BE2C (cell line): ENCODE measurements at regions not wholly inside any gene's neighbourhood (a gene's known extent, or its start where the extent isn't known, plus 50 kb on each side); places are given as distances from the start of the nearest gene placed in this dataset.

Source experiments
- DNase-seq: peaks from one replicate; pipeline ENCODE4 v3.0.0-alpha.2; 2020
- H3K27me3 ChIP-seq: fragments of 250-450 bp; sonication (Bioruptor Pico); 2 replicates; pipeline ENCODE4 v1.5.1; 2020; ENCODE audit warnings: mild to moderate bottlenecking
- H3K36me3 ChIP-seq: fragments of 250-450 bp; sonication (Bioruptor Pico); 2 replicates; pipeline ENCODE4 v1.5.1; 2020; ENCODE audit warnings: mild to moderate bottlenecking
- H3K4me1 ChIP-seq: fragments of 250-450 bp; sonication (Bioruptor Pico); 2 replicates; pipeline ENCODE4 v1.5.1; 2020
- H3K4me3 ChIP-seq: 2 replicates; pipeline ENCODE4 v1.5.1; 2011; ENCODE audit warnings: low read depth, low read length
- H3K9me3 ChIP-seq: fragments of 250-450 bp; sonication (Bioruptor Pico); 2 replicates; pipeline ENCODE4 v1.5.1; 2020
- CTCF ChIP-seq: IDR thresholded peaks from 2 replicates; pipeline ENCODE4 v1.5.1; 2012; ENCODE audit warnings: mild to moderate bottlenecking, low read depth, low read length

DNA sequence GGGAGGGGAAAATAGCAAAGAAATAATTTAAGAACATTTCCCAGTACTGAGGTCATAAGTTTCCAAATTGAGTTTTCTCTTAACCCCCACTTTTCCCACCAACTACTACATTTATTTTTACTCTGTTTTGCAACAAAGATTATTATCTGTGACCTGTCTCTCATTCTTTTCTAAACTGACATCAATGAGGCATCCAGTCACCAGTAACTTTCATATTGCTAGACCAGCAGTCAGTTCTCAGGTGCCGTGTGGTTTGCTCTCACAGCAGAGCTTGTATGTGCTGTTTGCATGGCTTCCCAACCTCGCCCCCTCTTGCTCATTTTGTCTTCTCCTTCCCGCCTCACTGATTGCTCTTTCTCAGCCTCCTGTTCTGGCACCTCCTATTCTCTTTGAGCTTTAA lies 1091.3 kb downstream of the TBC1D22A start:
- H3K4me1 ChIP-seq = no peaks in the 10 kb centered on the region
- H3K4me3 ChIP-seq = no peak overlapping the region
- no peak for DNase-seq
- H3K27me3 ChIP-seq = no peaks in the 10 kb centered on the region
- no peak for TF ChIP-seq CTCF
- H3K36me3 ChIP-seq = no peaks in the 10 kb centered on the region
- H3K9me3 ChIP-seq = no peaks in the 10 kb centered on the region

DNA sequence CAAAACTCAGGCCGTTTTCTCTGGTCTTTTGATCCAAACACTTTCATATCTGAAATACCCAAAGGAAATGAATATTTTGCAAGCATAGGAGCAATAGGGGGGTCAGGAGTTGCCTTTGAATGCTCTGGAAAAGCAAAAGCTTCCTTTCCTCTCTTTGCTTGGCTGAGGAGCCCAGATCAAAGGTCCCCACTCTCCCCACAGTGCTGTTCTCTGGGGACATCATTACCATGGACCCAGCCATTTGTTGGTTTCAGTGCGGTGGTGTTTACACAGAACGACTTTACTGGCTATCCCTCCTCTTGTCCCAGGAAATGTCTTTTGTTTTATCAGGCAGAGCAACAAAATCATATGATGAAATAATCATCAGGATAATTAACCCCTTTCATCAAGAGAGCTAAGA lies 1089.1 kb downstream of the TBC1D22A start:
- no peak for TF ChIP-seq CTCF
- H3K4me3 ChIP-seq = no peak overlapping the region
- H3K36me3 ChIP-seq = no peaks in the 10 kb centered on the region
- no peak for DNase-seq
- no peaks in the 10 kb centered on the region for H3K9me3 ChIP-seq
- no peaks in the 10 kb centered on the region for H3K27me3 ChIP-seq
- no peaks in the 10 kb centered on the region for H3K4me1 ChIP-seq

GRCh38 chr22:47850644-47851151 lies 1088.2 kb downstream of the TBC1D22A start:
- H3K9me3 ChIP-seq = no peaks in the 10 kb centered on the region
- no peak overlapping the region for H3K4me3 ChIP-seq
- no peak for DNase-seq
- H3K27me3 ChIP-seq = no peaks in the 10 kb centered on the region
- no peak for TF ChIP-seq CTCF
- H3K36me3 ChIP-seq = no peaks in the 10 kb centered on the region
- H3K4me1 ChIP-seq = no peaks in the 10 kb centered on the region

GRCh38 chr22:47849576-47849975 lies 1087.1 kb downstream of the TBC1D22A start:
- Histone ChIP-seq H3K4me3 (no peak overlapping the region), H3K36me3 (no peaks in the 10 kb centered on the region), H3K27me3 (no peaks in the 10 kb centered on the region), H3K4me1 (no peaks in the 10 kb centered on the region), H3K9me3 (no peaks in the 10 kb centered on the region)
- no peak for DNase-seq
- no peak for TF ChIP-seq CTCF

DNA sequence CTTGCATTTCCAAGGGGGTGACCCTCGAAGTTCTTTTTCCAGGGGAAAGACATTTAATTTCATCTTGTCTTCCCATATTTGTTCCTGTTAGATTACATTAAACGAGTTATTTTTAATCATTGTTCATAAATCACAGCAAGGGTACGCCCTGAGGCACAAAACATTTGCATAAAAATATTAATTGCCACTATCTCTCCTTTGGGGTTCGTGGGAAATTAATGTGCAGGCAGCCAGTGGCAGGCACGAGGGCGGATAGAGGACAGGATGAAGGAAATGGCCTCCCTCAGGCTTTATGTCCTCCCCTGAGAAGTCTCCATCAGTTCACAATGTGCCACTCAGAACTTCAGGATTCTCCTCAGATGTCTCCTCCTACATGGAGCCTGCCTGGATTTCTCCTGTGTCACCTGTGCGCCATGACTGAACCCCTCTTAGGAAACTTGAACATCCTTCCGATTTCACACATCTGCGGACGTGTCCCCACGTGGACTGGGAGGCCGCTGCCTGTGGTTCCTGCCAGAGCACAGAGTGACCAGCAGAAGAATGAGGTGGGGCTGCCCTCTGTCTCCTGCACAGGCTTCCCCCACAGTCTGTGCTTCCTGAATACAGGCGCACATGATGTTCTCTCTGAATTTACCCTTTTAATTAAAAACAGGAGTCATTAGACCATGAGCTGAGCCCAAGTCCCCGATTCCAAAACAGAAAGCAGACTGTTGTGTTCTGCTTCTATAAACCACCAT lies 1085.9 kb downstream of the TBC1D22A start:
- Histone ChIP-seq H3K4me3 (no peak overlapping the region), H3K36me3 (no peaks in the 10 kb centered on the region), H3K9me3 (no peaks in the 10 kb centered on the region), H3K27me3 (no peaks in the 10 kb centered on the region), H3K4me1 (no peaks in the 10 kb centered on the region)
- DNase-seq = no peak
- TF ChIP-seq CTCF = no peak

DNA sequence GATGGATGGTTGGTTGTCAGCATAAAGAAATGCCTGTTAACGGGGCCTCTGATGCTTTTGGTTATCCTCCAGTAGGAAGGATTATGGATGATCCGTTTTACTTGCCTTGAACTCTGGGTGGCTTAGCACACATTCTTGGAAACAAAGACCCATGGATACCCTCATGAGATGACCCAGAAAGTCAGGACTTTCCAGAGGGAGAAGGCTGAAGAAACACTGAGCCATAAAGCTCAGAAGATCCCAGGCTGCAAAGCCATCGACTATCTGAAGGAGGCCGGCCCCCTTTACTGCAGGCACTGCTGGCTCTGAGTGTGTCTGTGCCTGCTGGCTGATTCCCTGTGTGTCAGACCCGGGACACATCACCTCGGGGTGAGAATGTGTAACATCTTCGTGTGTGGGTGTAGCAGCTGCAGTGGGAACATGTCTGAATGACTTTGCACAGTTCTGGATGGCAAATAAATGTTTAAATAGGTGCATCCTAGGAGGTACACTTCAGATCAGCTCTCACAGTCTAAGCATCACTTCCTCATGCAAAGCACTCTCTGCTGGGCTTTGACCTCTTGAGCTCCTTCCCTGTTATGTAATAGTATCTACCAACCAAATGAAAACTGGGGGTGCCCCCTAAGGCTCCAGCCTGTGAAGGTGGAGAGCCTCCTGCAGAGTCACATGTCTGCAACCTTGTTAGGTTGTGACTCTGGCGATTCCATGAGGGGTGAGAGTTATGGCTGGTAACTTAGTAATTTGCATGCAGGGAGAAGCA lies 1084.9 kb downstream of the TBC1D22A start:
- H3K36me3 ChIP-seq = no peaks in the 10 kb centered on the region
- no peaks in the 10 kb centered on the region for H3K27me3 ChIP-seq
- no peaks in the 10 kb centered on the region for H3K9me3 ChIP-seq
- no peak for DNase-seq
- no peak overlapping the region for H3K4me3 ChIP-seq
- no peak for TF ChIP-seq CTCF
- no peaks in the 10 kb centered on the region for H3K4me1 ChIP-seq
